ENCODE measurements at regions not wholly inside any gene's neighbourhood (a gene's known extent, or its start where the extent isn't known, plus 50 kb on each side); places are given as distances from the start of the nearest gene placed in this dataset.

- no peak for DNase-seq (ENCODE audit: low read depth, low spot score)
- no peaks in the 10 kb centered on the region for H3K9me3 ChIP-seq (ENCODE audit: low read depth, low read length)
- no peaks in the 10 kb centered on the region for H3K36me3 ChIP-seq (ENCODE audit: insufficient read depth, low read length)
- H3K27ac ChIP-seq: no peak overlapping the region
- H3K4me3 ChIP-seq: no peak overlapping the region
- TF ChIP-seq EZH2 (IDR thresholded peaks at IDR 0.05) (no peak), FOXP2 (optimal IDR thresholded peaks at IDR 0.05; ENCODE audit: control extremely low read depth, extremely low read length, insufficient read depth) (no peak), POLR2AphosphoS5 (IDR thresholded peaks at IDR 0.05; ENCODE audit: borderline replicate concordance, low read depth, low read length) (no peak)
- no peak overlapping the region for H3K9ac ChIP-seq (ENCODE audit: insufficient read length)
Measured at GRCh38 chr16:65532846-65533245, 411.0 kb upstream of the CDH11 start.

GRCh38 chr16:65532258-65532657 lies 410.4 kb upstream of the CDH11 start:
- DNase-seq (ENCODE audit: low read depth, low spot score): no peak
- Histone ChIP-seq H3K4me3 (no peak overlapping the region), H3K27ac (no peak overlapping the region), H3K9me3 (ENCODE audit: low read depth, low read length) (no peaks in the 10 kb centered on the region), H3K36me3 (ENCODE audit: insufficient read depth, low read length) (no peaks in the 10 kb centered on the region), H3K9ac (ENCODE audit: insufficient read length) (no peak overlapping the region)
- TF ChIP-seq POLR2AphosphoS5 (IDR thresholded peaks at IDR 0.05; ENCODE audit: borderline replicate concordance, low read depth, low read length) (no peak), EZH2 (IDR thresholded peaks at IDR 0.05) (no peak), FOXP2 (optimal IDR thresholded peaks at IDR 0.05; ENCODE audit: control extremely low read depth, extremely low read length, insufficient read depth) (no peak)

- no peaks in the 10 kb centered on the region for H3K36me3 ChIP-seq (ENCODE audit: insufficient read depth, low read length)
- TF ChIP-seq FOXP2 (optimal IDR thresholded peaks at IDR 0.05; ENCODE audit: control extremely low read depth, extremely low read length, insufficient read depth): no peak
- no peak for TF ChIP-seq EZH2 (IDR thresholded peaks at IDR 0.05)
- TF ChIP-seq POLR2AphosphoS5 (IDR thresholded peaks at IDR 0.05; ENCODE audit: borderline replicate concordance, low read depth, low read length): no peak
- no peak for DNase-seq (ENCODE audit: low read depth, low spot score)
- H3K27ac ChIP-seq: no peak overlapping the region
- no peak overlapping the region for H3K9ac ChIP-seq (ENCODE audit: insufficient read length)
- H3K4me3 ChIP-seq: no peak overlapping the region
- H3K9me3 ChIP-seq (ENCODE audit: low read depth, low read length): no peaks in the 10 kb centered on the region
Measured at GRCh38 chr16:65531475-65531874, 409.6 kb upstream of the CDH11 start.

GRCh38 chr16:65525707-65526106 lies 403.8 kb upstream of the CDH11 start:
- Histone ChIP-seq H3K4me3 (no peak overlapping the region), H3K27ac (no peak overlapping the region), H3K36me3 (ENCODE audit: insufficient read depth, low read length) (no peaks in the 10 kb centered on the region)

GRCh38 chr16:65524997-65525396 lies 403.1 kb upstream of the CDH11 start:
- TF ChIP-seq FOXP2 (optimal IDR thresholded peaks at IDR 0.05; ENCODE audit: control extremely low read depth, extremely low read length, insufficient read depth) (no peak), EZH2 (IDR thresholded peaks at IDR 0.05) (no peak), POLR2AphosphoS5 (IDR thresholded peaks at IDR 0.05; ENCODE audit: borderline replicate concordance, low read depth, low read length) (no peak)
- no peak overlapping the region for H3K4me3 ChIP-seq
- no peak overlapping the region for H3K9ac ChIP-seq (ENCODE audit: insufficient read length)
- no peak for DNase-seq (ENCODE audit: low read depth, low spot score)
- no peaks in the 10 kb centered on the region for H3K36me3 ChIP-seq (ENCODE audit: insufficient read depth, low read length)
- no peak overlapping the region for H3K27ac ChIP-seq
- H3K9me3 ChIP-seq (ENCODE audit: low read depth, low read length): no peaks in the 10 kb centered on the region

More at GRCh38 chr16:65525707-65526106, 403.8 kb upstream of the CDH11 start:
- DNase-seq (ENCODE audit: low read depth, low spot score): no peak
- H3K9me3 ChIP-seq (ENCODE audit: low read depth, low read length): no peaks in the 10 kb centered on the region
- H3K9ac ChIP-seq (ENCODE audit: insufficient read length): no peak overlapping the region
- TF ChIP-seq POLR2AphosphoS5 (IDR thresholded peaks at IDR 0.05; ENCODE audit: borderline replicate concordance, low read depth, low read length) (no peak), FOXP2 (optimal IDR thresholded peaks at IDR 0.05; ENCODE audit: control extremely low read depth, extremely low read length, insufficient read depth) (no peak), EZH2 (IDR thresholded peaks at IDR 0.05) (no peak)

GRCh38 chr16:65524231-65524630 lies 402.4 kb upstream of the CDH11 start:
- Histone ChIP-seq H3K4me3 (no peak overlapping the region), H3K9me3 (ENCODE audit: low read depth, low read length) (no peaks in the 10 kb centered on the region), H3K9ac (ENCODE audit: insufficient read length) (no peak overlapping the region), H3K36me3 (ENCODE audit: insufficient read depth, low read length) (no peaks in the 10 kb centered on the region), H3K27ac (no peak overlapping the region)
- DNase-seq (ENCODE audit: low read depth, low spot score): no peak
- TF ChIP-seq FOXP2 (optimal IDR thresholded peaks at IDR 0.05; ENCODE audit: control extremely low read depth, extremely low read length, insufficient read depth) (no peak), POLR2AphosphoS5 (IDR thresholded peaks at IDR 0.05; ENCODE audit: borderline replicate concordance, low read depth, low read length) (no peak), EZH2 (IDR thresholded peaks at IDR 0.05) (no peak)

- Histone ChIP-seq H3K36me3 (ENCODE audit: insufficient read depth, low read length) (no peaks in the 10 kb centered on the region), H3K9ac (ENCODE audit: insufficient read length) (no peak overlapping the region), H3K27ac (no peak overlapping the region), H3K9me3 (ENCODE audit: low read depth, low read length) (no peaks in the 10 kb centered on the region), H3K4me3 (no peak overlapping the region)
- DNase-seq (ENCODE audit: low read depth, low spot score): no peak
- TF ChIP-seq FOXP2 (optimal IDR thresholded peaks at IDR 0.05; ENCODE audit: control extremely low read depth, extremely low read length, insufficient read depth) (no peak), EZH2 (IDR thresholded peaks at IDR 0.05) (no peak), POLR2AphosphoS5 (IDR thresholded peaks at IDR 0.05; ENCODE audit: borderline replicate concordance, low read depth, low read length) (no peak)
Measured at GRCh38 chr16:65523283-65523944, 401.6 kb upstream of the CDH11 start.

GRCh38 chr16:65522412-65522811 lies 400.5 kb upstream of the CDH11 start:
- TF ChIP-seq FOXP2 (optimal IDR thresholded peaks at IDR 0.05; ENCODE audit: control extremely low read depth, extremely low read length, insufficient read depth): no peak
- TF ChIP-seq EZH2 (IDR thresholded peaks at IDR 0.05): no peak
- no peak for TF ChIP-seq POLR2AphosphoS5 (IDR thresholded peaks at IDR 0.05; ENCODE audit: borderline replicate concordance, low read depth, low read length)
- Histone ChIP-seq H3K36me3 (ENCODE audit: insufficient read depth, low read length) (no peaks in the 10 kb centered on the region), H3K4me3 (no peak overlapping the region), H3K9ac (ENCODE audit: insufficient read length) (no peak overlapping the region), H3K27ac (no peak overlapping the region), H3K9me3 (ENCODE audit: low read depth, low read length) (no peaks in the 10 kb centered on the region)
- DNase-seq (ENCODE audit: low read depth, low spot score): no peak
